ENCODE measurements at regions not wholly inside any gene's neighbourhood (a gene's known extent, or its start where the extent isn't known, plus 50 kb on each side); places are given as distances from the start of the nearest gene placed in this dataset.

- DNase-seq (ENCODE audit: low read depth, low spot score) = no peak
- no peak overlapping the region for H3K27ac ChIP-seq
Observed at GRCh38 chr4:14615671-14616070, 386.6 kb upstream of the CPEB2 start.

- no peak overlapping the region for H3K27ac ChIP-seq
Observed at GRCh38 chr4:14620567-14621141, 381.6 kb upstream of the CPEB2 start.

GRCh38 chr4:14621731-14622463 is 380.4 kb upstream of the CPEB2 start:
- no peak for DNase-seq (ENCODE audit: low read depth, low spot score)
- H3K27ac ChIP-seq = no peak overlapping the region

More at GRCh38 chr4:14620567-14621141, 381.6 kb upstream of the CPEB2 start:
- DNase-seq (ENCODE audit: low read depth, low spot score) = no peak

- no peak for DNase-seq (ENCODE audit: low read depth, low spot score)
- no peak overlapping the region for H3K27ac ChIP-seq
Observed at GRCh38 chr4:14627038-14627437, 375.2 kb upstream of the CPEB2 start.

GRCh38 chr4:14631806-14632440 is 370.4 kb upstream of the CPEB2 start:
- H3K27ac ChIP-seq = no peak overlapping the region
- no peak for DNase-seq (ENCODE audit: low read depth, low spot score)

GRCh38 chr4:14636563-14636962 is 365.7 kb upstream of the CPEB2 start:
- DNase-seq (ENCODE audit: low read depth, low spot score) = no peak
- no peak overlapping the region for H3K27ac ChIP-seq

- no peak overlapping the region for H3K27ac ChIP-seq
- no peak for DNase-seq (ENCODE audit: low read depth, low spot score)
Observed at GRCh38 chr4:14640476-14640875, 361.8 kb upstream of the CPEB2 start.

GRCh38 chr4:14641871-14642270 is 360.4 kb upstream of the CPEB2 start:
- H3K27ac ChIP-seq = no peak overlapping the region
- no peak for DNase-seq (ENCODE audit: low read depth, low spot score)

GRCh38 chr4:14644580-14645282 is 357.6 kb upstream of the CPEB2 start:
- no peak for DNase-seq (ENCODE audit: low read depth, low spot score)
- no peak overlapping the region for H3K27ac ChIP-seq

- no peak for DNase-seq (ENCODE audit: low read depth, low spot score)
- no peak overlapping the region for H3K27ac ChIP-seq
Observed at GRCh38 chr4:14646831-14647230, 355.4 kb upstream of the CPEB2 start.

GRCh38 chr4:14650127-14650526 is 352.2 kb upstream of the CPEB2 start:
- DNase-seq (ENCODE audit: low read depth, low spot score) = no peak
- no peak overlapping the region for H3K27ac ChIP-seq

GRCh38 chr4:14652522-14652921 is 349.8 kb upstream of the CPEB2 start:
- H3K27ac ChIP-seq = no peak overlapping the region
- DNase-seq (ENCODE audit: low read depth, low spot score) = no peak

- no peak for DNase-seq (ENCODE audit: low read depth, low spot score)
Observed at GRCh38 chr4:14653338-14653737, 348.9 kb upstream of the CPEB2 start.

GRCh38 chr4:14659286-14659685 is 343.0 kb upstream of the CPEB2 start:
- no peak overlapping the region for H3K27ac ChIP-seq

More at GRCh38 chr4:14653338-14653737, 348.9 kb upstream of the CPEB2 start:
- no peak overlapping the region for H3K27ac ChIP-seq

GRCh38 chr4:14667624-14668151 is 334.6 kb upstream of the CPEB2 start:
- peak; percentile 43 for DNase-seq (ENCODE audit: low read depth, low spot score)
- peak overlapping the region; percentile 42 for H3K27ac ChIP-seq

More at GRCh38 chr4:14659286-14659685, 343.0 kb upstream of the CPEB2 start:
- DNase-seq (ENCODE audit: low read depth, low spot score) = no peak

- no peak for DNase-seq (ENCODE audit: low read depth, low spot score)
Observed at GRCh38 chr4:14668296-14668695, 334.0 kb upstream of the CPEB2 start.

GRCh38 chr4:14669371-14669770 is 332.9 kb upstream of the CPEB2 start:
- DNase-seq (ENCODE audit: low read depth, low spot score) = no peak
- H3K27ac ChIP-seq = no peak overlapping the region

More at GRCh38 chr4:14668296-14668695, 334.0 kb upstream of the CPEB2 start:
- peak overlapping the region; percentile 42 for H3K27ac ChIP-seq

- H3K27ac ChIP-seq = no peak overlapping the region
- no peak for DNase-seq (ENCODE audit: low read depth, low spot score)
Observed at GRCh38 chr4:14671146-14671545, 331.1 kb upstream of the CPEB2 start.

GRCh38 chr4:14675279-14675985 is 326.8 kb upstream of the CPEB2 start:
- no peak for DNase-seq (ENCODE audit: low read depth, low spot score)

GRCh38 chr4:14679906-14680305 is 322.4 kb upstream of the CPEB2 start:
- DNase-seq (ENCODE audit: low read depth, low spot score) = no peak
- no peak overlapping the region for H3K27ac ChIP-seq

More at GRCh38 chr4:14675279-14675985, 326.8 kb upstream of the CPEB2 start:
- H3K27ac ChIP-seq = no peak overlapping the region

All from epithelial cell of prostate (primary cell).